IPS DF 4.7 (cell line): ENCODE measurements at regions not wholly inside any gene's neighbourhood (a gene's known extent, or its start where the extent isn't known, plus 50 kb on each side); places are given as distances from the start of the nearest gene placed in this dataset.

Source experiments
- DNase-seq: peaks from one replicate; pipeline ENCODE4 v3.0.0-alpha.2; 2013; ENCODE audit warnings: low spot score; ENCODE audit errors: extremely low read depth

GRCh38 chr13:68347220-68347619 is 1117.1 kb upstream of the PCDH9 start:
- no peak for DNase-seq

- DNase-seq: no peak
Observed at GRCh38 chr13:68345963-68346531, 1115.9 kb upstream of the PCDH9 start.

GRCh38 chr13:68323124-68323523 is 1093.0 kb upstream of the PCDH9 start:
- DNase-seq: no peak

GRCh38 chr13:68319384-68319783 is 1089.2 kb upstream of the PCDH9 start:
- DNase-seq: no peak

GRCh38 chr13:68304286-68304893 is 1074.3 kb upstream of the PCDH9 start:
- peak; percentile 14 for DNase-seq

- DNase-seq: no peak
Observed at GRCh38 chr13:68293631-68294030, 1063.5 kb upstream of the PCDH9 start.

- DNase-seq: no peak
Observed at GRCh38 chr13:68292601-68293000, 1062.5 kb upstream of the PCDH9 start.

GRCh38 chr13:68291595-68291994 is 1061.5 kb upstream of the PCDH9 start:
- no peak for DNase-seq

- no peak for DNase-seq
Observed at GRCh38 chr13:68275758-68276157, 1045.6 kb upstream of the PCDH9 start.

GRCh38 chr13:68272652-68273051 is 1042.5 kb upstream of the PCDH9 start:
- no peak for DNase-seq

- DNase-seq: no peak
Observed at GRCh38 chr13:68264692-68265091, 1034.6 kb upstream of the PCDH9 start.

- no peak for DNase-seq
Observed at GRCh38 chr13:68261105-68261504, 1031.0 kb upstream of the PCDH9 start.

- no peak for DNase-seq
Observed at GRCh38 chr13:68257111-68257842, 1027.1 kb upstream of the PCDH9 start.

GRCh38 chr13:68254151-68254550 is 1024.0 kb upstream of the PCDH9 start:
- DNase-seq: no peak

GRCh38 chr13:68234274-68234673 is 1004.1 kb upstream of the PCDH9 start:
- DNase-seq: no peak

- no peak for DNase-seq
Observed at GRCh38 chr13:68232351-68233130, 1002.4 kb upstream of the PCDH9 start.

GRCh38 chr13:68214691-68215415 is 984.7 kb upstream of the PCDH9 start:
- no peak for DNase-seq

- DNase-seq: no peak
Observed at GRCh38 chr13:68199271-68199670, 969.1 kb upstream of the PCDH9 start.

GRCh38 chr13:68190818-68191217 is 960.7 kb upstream of the PCDH9 start:
- DNase-seq: no peak

GRCh38 chr13:68185444-68186141 is 955.5 kb upstream of the PCDH9 start:
- no peak for DNase-seq

- DNase-seq: no peak
Observed at GRCh38 chr13:68176475-68176874, 946.3 kb upstream of the PCDH9 start.
